ENCODE measurements at regions not wholly inside any gene's neighbourhood (a gene's known extent, or its start where the extent isn't known, plus 50 kb on each side); places are given as distances from the start of the nearest gene placed in this dataset.

- TF ChIP-seq ZNF274 (IDR thresholded peaks at IDR 0.05; ENCODE audit: low read depth, low read length) (no peak), YY1 (IDR thresholded peaks at IDR 0.05; ENCODE audit: insufficient read depth, insufficient read length) (no peak)
Measured at GRCh38 chr10:37704566-37704965, 152.8 kb downstream of the ZNF248 start.

Data from NT2/D1 (cell line).